ENCODE measurements at regions not wholly inside any gene's neighbourhood (a gene's known extent, or its start where the extent isn't known, plus 50 kb on each side); places are given as distances from the start of the nearest gene placed in this dataset.
"Not testable (repeated sequence)": the region's sequence is repeated elsewhere in the genome, so short reads cannot be mapped to it uniquely, and the experiment has no call there.

- no peak for DNase-seq
Measured at GRCh38 chr9:15372455-15372854, 50.2 kb upstream of the SNAPC3 start.

- no peak for DNase-seq
Measured at GRCh38 chr9:15371448-15371845, 51.2 kb upstream of the SNAPC3 start.

GRCh38 chr9:15370466-15371447 is 51.9 kb upstream of the SNAPC3 start:
- peak; percentile 12 to 69 (median 21) for DNase-seq

GRCh38 chr9:15369871-15370270 is 52.8 kb upstream of the SNAPC3 start:
- DNase-seq, result no peak

- no peak for DNase-seq
Measured at GRCh38 chr9:15369238-15369637, 53.4 kb upstream of the SNAPC3 start.

GRCh38 chr9:15364975-15365553 is 57.6 kb upstream of the SNAPC3 start:
- not testable (repeated sequence) for DNase-seq

GRCh38 chr9:15361737-15362136 is 54.7 kb upstream of the TTC39B start:
- no peak for DNase-seq

- peak in 1 of 3 experiments; percentile 23 for DNase-seq
Measured at GRCh38 chr9:15357050-15357653, 50.1 kb upstream of the TTC39B start.
